ENCODE measurements at regions not wholly inside any gene's neighbourhood (a gene's known extent, or its start where the extent isn't known, plus 50 kb on each side); places are given as distances from the start of the nearest gene placed in this dataset.

DNA sequence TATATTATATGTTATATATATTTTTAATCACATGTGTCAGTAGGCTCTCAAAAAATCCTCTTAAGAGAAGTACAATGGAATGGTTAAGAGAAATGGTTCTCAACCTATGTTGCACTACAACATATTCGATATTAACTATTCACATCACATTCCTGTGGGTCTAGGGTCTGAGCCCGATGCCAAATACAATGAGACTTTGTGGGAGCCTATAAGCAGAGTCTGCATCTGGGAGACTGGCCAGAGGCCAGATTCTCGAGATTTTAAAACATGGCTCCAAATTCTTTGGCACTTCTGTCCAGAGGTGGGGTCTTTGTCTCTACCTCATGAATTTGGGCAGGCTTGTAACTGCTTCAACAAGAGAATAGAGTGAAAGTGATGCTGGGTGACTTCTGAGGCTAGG lies 79.4 kb upstream of the NBEA start:
- Histone ChIP-seq H3K4me2 (ENCODE audit: low read length) (no peak overlapping the region), H3K27ac (ENCODE audit: low read depth, low read length) (no peak overlapping the region), H2AFZ (ENCODE audit: low read depth, low read length, poor library complexity, severe bottlenecking) (no peak overlapping the region), H3K9me2 (ENCODE audit: insufficient read depth) (no peaks in the 10 kb centered on the region), H3K27me3 (ENCODE audit: insufficient read depth, low read length) (no peaks in the 10 kb centered on the region), H3K36me3 (ENCODE audit: control insufficient read depth in 1 of 2, insufficient read depth in 2 of 2, low read length in 2 of 2) (no peaks in the 10 kb centered on the region), H3K79me2 (ENCODE audit: insufficient read depth, low read length) (no peaks in the 10 kb centered on the region), H3K9ac (ENCODE audit: low read length) (no peak overlapping the region), H3K4me3 (replicated peaks in 1 of 2; ENCODE audit: low read depth in 1 of 2, low read length in 2 of 2) (no peak overlapping the region), H3K9me3 (ENCODE audit: control insufficient read depth in 1 of 2, insufficient read depth in 1 of 2, low read depth in 1 of 2, low read length in 2 of 2) (no peaks in the 10 kb centered on the region), H4K20me1 (ENCODE audit: insufficient read depth) (no peaks in the 10 kb centered on the region), H3K4me1 (ENCODE audit: control insufficient read depth in 1 of 2, insufficient read depth in 2 of 2, low read length in 2 of 2) (peaks cover 21 to 38% of the 10 kb centered on the region in 2 experiments)
- POLR2A ChIA-PET = no interaction called here
- BruUV-seq (replicated peaks) = no TSS peak
- CTCF ChIA-PET = no interaction called here
- ATAC-seq (no peak), DNase-seq (ENCODE audit: low read depth, low spot score) (no peak)
- RAD21 ChIA-PET (ENCODE audit: low non-redundant PET in 1 of 2, low total read pairs in 2 of 2, uncharacterized antibody in 2 of 2, unreplicated experiment in 2 of 2) = no interaction called here
- TF ChIP-seq SIN3A (IDR thresholded peaks at IDR 0.05; ENCODE audit: low read depth) (no peak), SP1 (IDR thresholded peaks at IDR 0.05; ENCODE audit: low read depth) (no peak), FOSL1 (IDR thresholded peaks at IDR 0.05; ENCODE audit: low read depth) (no peak), ZBTB33 (IDR thresholded peaks at IDR 0.05; ENCODE audit: extremely low read depth, insufficient replicate concordance, low read length) (no peak), ELF1 (IDR thresholded peaks at IDR 0.05; ENCODE audit: borderline replicate concordance, low read depth) (no peak)
- intact Hi-C loops (cut with micrococcal nuclease) = no loop called here

GRCh38 chr13:34863360-34864135 lies 78.5 kb upstream of the NBEA start:
- peak; percentile 89 for ATAC-seq
- H3K9me3 ChIP-seq (ENCODE audit: control insufficient read depth in 1 of 2, insufficient read depth in 1 of 2, low read depth in 1 of 2, low read length in 2 of 2) = no peaks in the 10 kb centered on the region
- H4K20me1 ChIP-seq (ENCODE audit: insufficient read depth) = no peaks in the 10 kb centered on the region
- H3K4me3 ChIP-seq (replicated peaks in 1 of 2; ENCODE audit: low read depth in 1 of 2, low read length in 2 of 2) = peak overlapping the region in 1 of 2 experiments; percentile 35; a peak in 2 of 4 replicates
- peak overlapping the region; percentile 77 for H3K4me2 ChIP-seq (ENCODE audit: low read length)
- H3K9me2 ChIP-seq (ENCODE audit: insufficient read depth) = no peaks in the 10 kb centered on the region
- no TSS peak for BruUV-seq (replicated peaks)
- H2AFZ ChIP-seq (ENCODE audit: low read depth, low read length, poor library complexity, severe bottlenecking) = peak overlapping the region; percentile 59
- H3K36me3 ChIP-seq (ENCODE audit: control insufficient read depth in 1 of 2, insufficient read depth in 2 of 2, low read length in 2 of 2) = no peaks in the 10 kb centered on the region
- no peak overlapping the region for H3K9ac ChIP-seq (ENCODE audit: low read length)
- intact Hi-C loops (cut with micrococcal nuclease) = no loop called here
- H3K27ac ChIP-seq (ENCODE audit: low read depth, low read length) = no peak overlapping the region; the same call in 1 of the 2 replicates
- RAD21 ChIA-PET (ENCODE audit: low non-redundant PET in 1 of 2, low total read pairs in 2 of 2, uncharacterized antibody in 2 of 2, unreplicated experiment in 2 of 2) = no interaction called here
- H3K4me1 ChIP-seq (ENCODE audit: control insufficient read depth in 1 of 2, insufficient read depth in 2 of 2, low read length in 2 of 2) = peaks cover 21 to 37% of the 10 kb centered on the region in 2 experiments
- no peaks in the 10 kb centered on the region for H3K27me3 ChIP-seq (ENCODE audit: insufficient read depth, low read length)
- DNase-seq (ENCODE audit: low read depth, low spot score) = peak; percentile 68
- POLR2A ChIA-PET = interaction anchor here (1.0 kb wide), 1 partner anchor 18 kb away, joined by 3 read pairs; no protein-coding TSS in a partner anchor
- no peaks in the 10 kb centered on the region for H3K79me2 ChIP-seq (ENCODE audit: insufficient read depth, low read length)
- CTCF ChIA-PET = no interaction called here
- TF ChIP-seq CBX3 (IDR thresholded peaks at IDR 0.05; ENCODE audit: low read depth) (0 out of 2 replicates have a peak, but pooled peaks have one; percentile 13), FOSL1 (IDR thresholded peaks at IDR 0.05; ENCODE audit: low read depth) (peak; percentile 87), ELF1 (IDR thresholded peaks at IDR 0.05; ENCODE audit: borderline replicate concordance, low read depth) (no peak), TCF7L2 (IDR thresholded peaks at IDR 0.05; ENCODE audit: borderline replicate concordance, extremely low read depth, insufficient read depth, insufficient read length) (peak; percentile 85), SP1 (IDR thresholded peaks at IDR 0.05; ENCODE audit: low read depth) (peak; percentile 83), ZNF274 (IDR thresholded peaks at IDR 0.05; ENCODE audit: low read depth, low read length) (no peak), EZH2phosphoT487 (IDR thresholded peaks at IDR 0.05; ENCODE audit: borderline replicate concordance) (no peak), YY1 (IDR thresholded peaks at IDR 0.05; ENCODE audit: extremely low read depth, insufficient replicate concordance, low read depth, low read length) (no peak), EZH2 (IDR thresholded peaks at IDR 0.05) (no peak), ATF3 (IDR thresholded peaks at IDR 0.05) (no peak), CEBPB (IDR thresholded peaks at IDR 0.05; ENCODE audit: low read depth) (peak; percentile 95), JUND (IDR thresholded peaks at IDR 0.05) (peak; percentile 87), ZBTB33 (IDR thresholded peaks at IDR 0.05; ENCODE audit: extremely low read depth, insufficient replicate concordance, low read length) (no peak), POLR2A (IDR thresholded peaks at IDR 0.05; ENCODE audit: borderline replicate concordance, extremely low read depth, insufficient read depth, insufficient read length) (no peak)
